PC-9 (cell line): ENCODE measurements at regions not wholly inside any gene's neighbourhood (a gene's known extent, or its start where the extent isn't known, plus 50 kb on each side); places are given as distances from the start of the nearest gene placed in this dataset.

ENCODE experiments used
- CTCF ChIP-seq: fragments of 200-600 bp; sonication (generic); conservative IDR thresholded peaks from 2 replicates; pipeline ENCODE4 v1.6.1; 2017; ENCODE audit warnings: mixed run types, antibody characterized with exemption, mild to moderate bottlenecking, moderate library complexity
- EZH2 ChIP-seq: fragments of 200-600 bp; sonication (generic); IDR thresholded peaks from 2 replicates; pipeline ENCODE4 v1.8.0; 2017; ENCODE audit warnings: antibody characterized with exemption, low read depth

- TF ChIP-seq CTCF (no peak), EZH2 (no peak)
These were observed 454.0 kb downstream of the NEBL start for GRCh38 chr10:20443094-20443493.
